ENCODE measurements at regions not wholly inside any gene's neighbourhood (a gene's known extent, or its start where the extent isn't known, plus 50 kb on each side); places are given as distances from the start of the nearest gene placed in this dataset.

- TF ChIP-seq, protein P1, sequence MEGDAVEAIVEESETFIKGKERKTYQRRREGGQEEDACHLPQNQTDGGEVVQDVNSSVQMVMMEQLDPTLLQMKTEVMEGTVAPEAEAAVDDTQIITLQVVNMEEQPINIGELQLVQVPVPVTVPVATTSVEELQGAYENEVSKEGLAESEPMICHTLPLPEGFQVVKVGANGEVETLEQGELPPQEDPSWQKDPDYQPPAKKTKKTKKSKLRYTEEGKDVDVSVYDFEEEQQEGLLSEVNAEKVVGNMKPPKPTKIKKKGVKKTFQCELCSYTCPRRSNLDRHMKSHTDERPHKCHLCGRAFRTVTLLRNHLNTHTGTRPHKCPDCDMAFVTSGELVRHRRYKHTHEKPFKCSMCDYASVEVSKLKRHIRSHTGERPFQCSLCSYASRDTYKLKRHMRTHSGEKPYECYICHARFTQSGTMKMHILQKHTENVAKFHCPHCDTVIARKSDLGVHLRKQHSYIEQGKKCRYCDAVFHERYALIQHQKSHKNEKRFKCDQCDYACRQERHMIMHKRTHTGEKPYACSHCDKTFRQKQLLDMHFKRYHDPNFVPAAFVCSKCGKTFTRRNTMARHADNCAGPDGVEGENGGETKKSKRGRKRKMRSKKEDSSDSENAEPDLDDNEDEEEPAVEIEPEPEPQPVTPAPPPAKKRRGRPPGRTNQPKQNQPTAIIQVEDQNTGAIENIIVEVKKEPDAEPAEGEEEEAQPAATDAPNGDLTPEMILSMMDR (IDR thresholded peaks at IDR 0.05), result no peak
- TF ChIP-seq POLR2AphosphoS5 (IDR thresholded peaks at IDR 0.05) (no peak), EP300 (IDR thresholded peaks at IDR 0.05) (no peak)
These were observed 1464.1 kb upstream of the FLRT2 start for GRCh38 chr14:84065811-84066210.

Data from sigmoid colon (tissue), 4 donors.